ENCODE measurements at regions not wholly inside any gene's neighbourhood (a gene's known extent, or its start where the extent isn't known, plus 50 kb on each side); places are given as distances from the start of the nearest gene placed in this dataset.

DNA sequence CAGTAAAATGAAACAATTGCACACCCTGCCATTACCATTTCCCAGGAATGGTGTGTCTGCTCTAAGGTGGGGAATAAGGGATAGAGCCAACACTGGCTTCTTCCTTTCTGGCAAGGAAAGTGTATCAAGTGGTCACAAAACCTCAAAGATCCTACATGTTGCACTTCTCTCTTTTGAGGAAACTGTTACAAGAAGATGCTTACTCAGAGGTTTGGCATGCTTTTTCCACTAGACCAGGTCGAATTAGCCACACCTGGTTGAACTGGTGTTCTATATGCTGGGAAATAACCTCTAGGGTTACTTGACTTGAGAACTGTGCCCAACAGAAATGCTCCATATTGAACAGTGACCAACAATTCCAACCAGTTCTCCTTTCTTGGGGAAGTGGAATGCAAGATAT is 102.9 kb downstream of the LRRN1 start:
- no peaks in the 10 kb centered on the region for H3K4me1 ChIP-seq
- H3K36me3 ChIP-seq: no peaks in the 10 kb centered on the region
- H3K4me3 ChIP-seq: no peak overlapping the region
- H3K9me3 ChIP-seq: no peaks in the 10 kb centered on the region
- intact Hi-C loops (cut with DNase I): no loop called here
- ATAC-seq (no peak), DNase-seq (no peak)
- TF ChIP-seq POLR2A (IDR thresholded peaks at IDR 0.05): no peak
- TF ChIP-seq, protein P1, sequence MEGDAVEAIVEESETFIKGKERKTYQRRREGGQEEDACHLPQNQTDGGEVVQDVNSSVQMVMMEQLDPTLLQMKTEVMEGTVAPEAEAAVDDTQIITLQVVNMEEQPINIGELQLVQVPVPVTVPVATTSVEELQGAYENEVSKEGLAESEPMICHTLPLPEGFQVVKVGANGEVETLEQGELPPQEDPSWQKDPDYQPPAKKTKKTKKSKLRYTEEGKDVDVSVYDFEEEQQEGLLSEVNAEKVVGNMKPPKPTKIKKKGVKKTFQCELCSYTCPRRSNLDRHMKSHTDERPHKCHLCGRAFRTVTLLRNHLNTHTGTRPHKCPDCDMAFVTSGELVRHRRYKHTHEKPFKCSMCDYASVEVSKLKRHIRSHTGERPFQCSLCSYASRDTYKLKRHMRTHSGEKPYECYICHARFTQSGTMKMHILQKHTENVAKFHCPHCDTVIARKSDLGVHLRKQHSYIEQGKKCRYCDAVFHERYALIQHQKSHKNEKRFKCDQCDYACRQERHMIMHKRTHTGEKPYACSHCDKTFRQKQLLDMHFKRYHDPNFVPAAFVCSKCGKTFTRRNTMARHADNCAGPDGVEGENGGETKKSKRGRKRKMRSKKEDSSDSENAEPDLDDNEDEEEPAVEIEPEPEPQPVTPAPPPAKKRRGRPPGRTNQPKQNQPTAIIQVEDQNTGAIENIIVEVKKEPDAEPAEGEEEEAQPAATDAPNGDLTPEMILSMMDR (IDR thresholded peaks at IDR 0.05): no peak
- no peaks in the 10 kb centered on the region for H3K27me3 ChIP-seq
- 14% methylated on average over 1 of the region's 1 CpG for WGBS (ENCODE audit: insufficient coverage, low coverage, low lambda C conversion rate, missing lambda C conversion rate)
- no peak overlapping the region for H3K27ac ChIP-seq

DNA sequence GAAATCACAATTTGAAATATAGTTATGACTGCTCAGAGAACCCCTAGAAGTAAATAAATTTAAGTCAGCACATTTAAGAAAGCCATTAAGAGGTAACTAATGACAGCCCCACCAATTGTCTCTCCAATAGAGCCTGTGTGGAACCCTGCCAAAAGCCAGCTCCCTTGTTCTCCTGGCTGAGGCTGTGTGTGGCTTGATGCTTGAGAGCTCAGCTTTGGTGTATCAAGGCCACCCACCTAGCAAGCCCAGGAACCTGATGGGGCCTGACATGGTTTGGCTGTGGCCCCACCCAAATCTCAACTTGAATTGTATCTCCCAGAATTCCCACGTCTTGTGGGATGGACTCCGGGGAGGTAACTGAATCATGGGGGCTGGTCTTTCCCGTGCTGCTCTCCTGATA is 106.9 kb downstream of the LRRN1 start:
- TF ChIP-seq, protein P1 (IDR thresholded peaks at IDR 0.05): no peak
- no peak for TF ChIP-seq POLR2A (IDR thresholded peaks at IDR 0.05)
- ATAC-seq (no peak), DNase-seq (no peak)
- H3K36me3 ChIP-seq: no peaks in the 10 kb centered on the region
- H3K4me3 ChIP-seq: no peak overlapping the region
- H3K4me1 ChIP-seq: no peaks in the 10 kb centered on the region
- 88% methylated on average over 3 of the region's 3 CpGs for WGBS (ENCODE audit: insufficient coverage, low coverage, low lambda C conversion rate, missing lambda C conversion rate)
- no peaks in the 10 kb centered on the region for H3K9me3 ChIP-seq
- H3K27ac ChIP-seq: no peak overlapping the region
- no peaks in the 10 kb centered on the region for H3K27me3 ChIP-seq
- intact Hi-C loops (cut with DNase I): no loop called here

DNA sequence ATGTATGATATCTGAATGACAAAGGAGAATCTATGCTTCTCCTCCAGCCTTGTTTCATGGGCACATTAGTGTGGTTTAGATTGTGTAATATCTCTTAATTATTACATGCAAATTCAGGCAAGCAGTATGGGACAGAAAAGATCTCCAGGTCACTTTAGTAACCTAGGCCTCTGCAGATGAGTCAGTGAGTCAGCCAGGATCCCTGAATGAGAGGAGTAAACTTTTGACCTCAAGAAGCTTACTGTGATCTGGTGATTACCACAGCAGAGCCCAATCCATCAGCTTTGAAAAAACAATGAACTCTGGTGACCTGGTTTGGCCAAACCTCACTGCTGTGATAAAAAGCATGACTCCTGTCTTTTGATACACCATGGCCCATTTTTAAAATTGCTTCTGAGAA is 107.8 kb downstream of the LRRN1 start:
- TF ChIP-seq, protein P1 (IDR thresholded peaks at IDR 0.05): no peak
- no peak for TF ChIP-seq POLR2A (IDR thresholded peaks at IDR 0.05)

DNA sequence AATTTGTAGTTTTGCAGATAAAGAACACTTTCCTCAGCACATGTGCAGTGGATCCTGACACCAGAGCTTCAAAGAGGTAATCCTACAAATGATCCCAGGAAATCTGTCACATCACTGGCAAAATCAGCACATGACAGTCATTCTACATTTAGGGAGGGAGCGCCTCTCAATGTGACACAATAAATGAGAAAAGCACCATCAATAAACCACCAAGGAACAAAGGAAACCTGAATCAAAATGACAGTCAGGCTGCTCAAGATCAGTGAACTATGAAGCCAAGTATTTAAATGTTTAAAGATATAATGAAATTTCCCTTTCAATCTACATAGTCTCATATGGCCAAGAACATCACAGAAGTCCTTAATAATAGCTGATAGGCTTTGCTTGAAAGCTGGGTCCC is 119.5 kb downstream of the LRRN1 start:
- ATAC-seq: no peak
- intact Hi-C loops (cut with DNase I): no loop called here
- no peak for DNase-seq
- Histone ChIP-seq H3K4me1 (no peaks in the 10 kb centered on the region), H3K9me3 (no peaks in the 10 kb centered on the region), H3K36me3 (no peaks in the 10 kb centered on the region), H3K27ac (no peak overlapping the region), H3K4me3 (no peak overlapping the region), H3K27me3 (no peaks in the 10 kb centered on the region)
- TF ChIP-seq POLR2A (IDR thresholded peaks at IDR 0.05): no peak
- TF ChIP-seq, protein P1 (IDR thresholded peaks at IDR 0.05): no peak
- 90% methylated on average over 1 of the region's 1 CpG for WGBS (ENCODE audit: insufficient coverage, low coverage, low lambda C conversion rate, missing lambda C conversion rate)

More for the DNA sequence above, 107.8 kb downstream of the LRRN1 start:
- Histone ChIP-seq H3K36me3 (no peaks in the 10 kb centered on the region), H3K4me3 (no peak overlapping the region), H3K27ac (no peak overlapping the region), H3K27me3 (no peaks in the 10 kb centered on the region), H3K4me1 (no peaks in the 10 kb centered on the region), H3K9me3 (no peaks in the 10 kb centered on the region)
- ATAC-seq (peak in 2 of 4 donors; percentile 24 to 45), DNase-seq (no peak)
- intact Hi-C loops (cut with DNase I): no loop called here

DNA sequence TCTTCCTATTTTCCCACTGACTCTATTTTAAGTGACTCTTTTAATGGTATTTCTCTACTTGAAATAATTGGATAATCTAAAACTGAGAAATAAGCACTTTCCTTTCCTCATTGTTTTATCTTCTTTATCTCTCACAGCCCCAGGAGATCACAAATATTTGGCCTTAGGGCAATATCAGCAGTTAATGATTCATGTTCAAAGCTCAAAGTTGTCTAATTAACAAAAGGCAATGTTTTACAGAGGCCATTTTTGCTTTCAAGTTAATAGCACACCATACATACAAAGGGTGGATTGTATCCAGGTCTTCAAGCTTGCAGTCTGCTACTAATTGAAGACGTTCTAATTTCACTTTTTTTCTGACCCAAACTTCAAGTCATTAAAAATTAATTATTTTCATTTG is 120.1 kb downstream of the LRRN1 start:
- Histone ChIP-seq H3K4me1 (no peaks in the 10 kb centered on the region), H3K4me3 (no peak overlapping the region), H3K9me3 (no peaks in the 10 kb centered on the region), H3K36me3 (no peaks in the 10 kb centered on the region), H3K27me3 (no peaks in the 10 kb centered on the region), H3K27ac (no peak overlapping the region)
- ATAC-seq (no peak), DNase-seq (no peak)
- WGBS (ENCODE audit: insufficient coverage, low coverage, low lambda C conversion rate, missing lambda C conversion rate): 19% methylated on average over 1 of the region's 1 CpG
- no peak for TF ChIP-seq POLR2A (IDR thresholded peaks at IDR 0.05)
- TF ChIP-seq, protein P1 (IDR thresholded peaks at IDR 0.05): no peak
- intact Hi-C loops (cut with DNase I): no loop called here

Data from right lobe of liver (tissue), 6 donors.